ENCODE measurements at regions not wholly inside any gene's neighbourhood (a gene's known extent, or its start where the extent isn't known, plus 50 kb on each side); places are given as distances from the start of the nearest gene placed in this dataset.
"Not testable (repeated sequence)": the region's sequence is repeated elsewhere in the genome, so short reads cannot be mapped to it uniquely, and the experiment has no call there.

DNA sequence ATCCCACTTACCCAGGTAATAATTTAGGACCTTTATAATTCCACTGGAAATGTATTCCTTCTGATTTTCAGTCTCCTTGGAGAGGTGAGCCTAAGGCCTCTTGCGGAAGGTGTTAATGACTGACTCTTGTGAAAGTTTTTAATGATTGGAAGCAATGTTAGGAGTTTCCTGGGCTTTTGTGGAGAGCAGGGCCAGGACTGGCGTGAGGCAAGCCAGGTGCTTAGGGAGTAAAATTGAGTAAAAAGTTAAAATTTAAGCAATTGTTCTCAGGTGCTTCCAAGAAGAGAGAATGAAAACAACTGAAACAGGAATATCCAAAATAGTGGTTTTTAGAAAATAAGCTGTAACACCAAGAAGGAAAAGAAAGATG, 130.6 kb upstream of the TGFBR2 start:
- DNase-seq = no peak

DNA sequence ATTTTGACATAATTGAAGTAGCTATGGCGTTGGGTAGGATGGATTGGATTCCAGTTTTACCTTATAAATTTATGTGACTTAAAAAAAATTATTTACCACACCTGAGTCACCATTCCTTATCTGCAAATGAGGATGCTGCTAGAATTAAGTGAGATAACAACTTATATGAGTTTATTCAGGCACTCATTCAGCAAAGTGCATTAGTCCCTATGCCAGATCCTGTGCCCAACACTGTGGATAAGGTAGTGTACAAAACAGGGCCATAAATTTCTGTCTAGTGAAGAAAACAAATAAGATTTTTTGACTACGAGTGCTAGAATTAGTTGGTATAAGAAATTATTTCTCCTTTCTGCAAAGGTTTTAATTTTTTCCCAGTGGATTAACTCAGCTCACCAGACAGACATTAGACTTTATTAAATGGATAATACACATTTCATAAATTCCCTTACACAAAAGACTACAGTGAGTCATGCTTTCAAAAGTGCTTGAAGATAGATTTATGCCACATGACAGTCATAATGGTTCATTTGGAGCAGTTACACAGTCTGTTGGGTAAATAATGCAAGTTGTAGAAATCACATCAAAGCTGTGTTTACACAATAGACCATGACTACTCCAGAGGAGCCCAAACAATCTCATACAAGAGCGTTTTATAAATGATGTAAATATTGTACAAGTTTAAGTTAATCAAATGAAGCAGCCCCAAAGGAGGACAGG, 129.9 kb upstream of the TGFBR2 start:
- DNase-seq = no peak

DNA sequence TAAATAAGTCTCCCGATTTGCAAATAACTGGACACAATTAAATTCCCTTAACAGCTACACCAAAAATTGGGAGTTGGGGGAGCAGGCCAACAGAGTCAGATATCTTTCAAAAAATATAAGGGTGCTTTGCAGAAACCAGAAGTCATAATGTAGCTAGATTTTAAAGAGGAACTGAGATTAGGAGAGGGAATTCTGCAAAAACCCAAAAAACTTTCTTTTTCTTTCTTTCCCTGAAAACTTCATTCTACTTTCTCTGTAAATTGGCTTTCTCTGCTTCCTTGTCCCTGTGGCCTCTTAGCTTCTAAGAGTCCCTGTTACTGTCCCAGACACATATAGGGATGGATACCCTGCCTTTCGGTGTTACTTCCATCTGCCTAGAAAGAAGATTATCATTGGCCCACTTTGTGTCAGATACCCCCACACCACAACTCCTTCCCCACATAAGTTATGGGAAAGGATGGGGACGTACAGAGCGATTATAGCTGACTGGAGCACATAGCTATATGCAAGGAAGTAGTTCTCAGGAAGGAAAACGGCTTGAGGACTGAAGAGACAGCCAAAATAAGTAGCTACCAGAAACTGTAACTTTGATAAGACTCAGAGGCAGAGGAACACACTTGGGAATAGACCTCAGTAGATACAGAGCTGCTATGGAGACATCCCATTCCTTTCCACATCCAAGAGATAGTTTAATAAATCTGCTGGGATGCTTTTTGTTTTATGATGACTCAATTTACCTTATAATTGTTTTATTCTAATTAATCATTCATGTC, 129.1 kb upstream of the TGFBR2 start:
- no peak for DNase-seq

DNA sequence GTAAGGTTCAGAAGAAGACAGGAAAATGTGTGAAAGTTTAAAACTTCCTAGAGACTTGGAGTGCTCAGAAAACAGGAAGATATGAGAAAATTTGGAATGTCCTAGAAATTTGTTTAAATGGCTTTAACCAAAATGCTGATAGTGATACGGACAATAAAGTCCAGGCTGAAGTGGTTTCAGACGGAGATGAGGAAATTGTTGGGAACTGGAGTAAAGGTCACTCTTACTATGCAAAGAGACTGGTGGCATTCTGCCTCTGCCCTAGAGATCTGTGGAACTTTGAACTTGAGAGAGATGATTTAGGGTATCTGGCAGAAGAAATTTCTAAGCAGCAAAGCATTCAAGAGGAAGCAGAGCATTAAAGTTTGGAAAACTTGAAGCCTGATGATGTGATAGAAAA, 126.7 kb upstream of the TGFBR2 start:
- DNase-seq = not testable (repeated sequence)

DNA sequence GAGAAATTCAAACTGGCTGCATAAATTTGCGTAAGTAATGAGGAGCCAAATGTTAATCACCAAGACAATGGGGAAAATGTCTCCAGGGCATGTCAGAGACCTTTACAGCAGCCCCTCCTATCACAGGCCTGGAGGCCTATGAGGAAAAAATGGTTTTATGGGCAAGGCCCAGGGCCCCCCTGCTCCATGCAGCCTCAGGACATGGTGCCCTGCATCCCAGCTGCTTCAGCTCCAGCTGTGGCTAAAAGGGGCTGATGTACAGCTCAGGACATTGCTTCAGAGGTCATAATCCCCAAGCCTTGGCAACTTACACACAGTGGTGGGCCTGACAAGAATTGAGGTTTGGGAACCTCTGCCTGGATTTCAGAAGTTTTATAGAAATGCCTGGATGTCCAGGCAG, 126.2 kb upstream of the TGFBR2 start:
- DNase-seq = not testable (repeated sequence)

DNA sequence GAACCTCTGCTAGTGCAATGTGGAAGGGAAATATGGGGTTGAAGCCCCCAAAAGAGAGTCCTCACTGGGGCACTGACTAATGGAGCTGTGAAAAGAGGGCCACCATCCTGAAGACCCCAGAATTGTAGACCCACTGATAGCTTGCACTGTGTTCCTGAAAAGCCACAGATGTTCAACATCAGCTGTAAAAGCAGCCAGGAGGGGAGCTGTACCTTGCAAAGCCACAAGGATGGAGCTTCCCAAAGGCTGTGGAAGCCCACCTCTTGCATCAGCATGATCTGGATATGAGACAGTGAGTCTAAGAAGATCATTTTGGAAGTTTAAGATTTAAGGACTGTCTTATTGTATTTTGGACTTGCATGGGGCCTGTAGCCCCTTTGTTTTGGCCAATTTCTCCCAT, 125.8 kb upstream of the TGFBR2 start:
- no peak for DNase-seq

DNA sequence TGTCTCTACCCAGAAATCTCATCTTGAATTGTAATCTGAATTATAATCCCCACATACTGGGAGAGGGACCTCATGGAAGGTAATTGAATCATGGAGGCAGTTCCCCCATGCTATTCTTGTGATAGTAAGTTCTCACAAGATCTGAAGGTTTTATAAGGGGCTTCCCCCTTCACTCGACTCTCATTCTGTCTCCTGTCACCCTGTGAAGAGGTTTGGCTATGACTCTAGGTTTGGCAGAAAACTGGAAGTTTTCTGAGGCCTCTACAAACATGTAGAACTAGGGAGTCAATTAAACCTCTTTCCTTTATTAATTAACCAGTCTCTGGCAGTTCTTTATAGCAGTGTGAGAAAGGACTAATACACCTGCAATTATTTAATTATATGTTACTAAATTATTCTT, 125.2 kb upstream of the TGFBR2 start:
- no peak for DNase-seq

DNA sequence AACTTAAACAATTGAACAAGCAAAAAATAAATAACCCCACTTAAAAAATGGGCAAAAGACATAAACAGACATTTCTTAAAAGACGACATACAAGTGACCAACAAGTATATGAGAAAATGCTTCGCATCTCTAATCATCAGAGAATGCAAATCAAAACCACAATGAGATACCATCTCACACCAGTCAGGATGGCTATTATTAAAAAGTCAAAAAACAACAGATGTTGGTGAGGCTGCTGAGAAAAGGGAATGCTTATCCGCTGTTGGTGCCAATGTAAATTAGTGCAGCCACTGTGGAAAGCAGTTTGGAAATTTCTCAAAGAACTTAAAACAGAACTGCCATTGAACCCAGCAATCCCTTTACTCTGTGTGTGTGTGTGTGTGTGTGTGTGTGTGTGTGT, 122.2 kb upstream of the TGFBR2 start:
- not testable (repeated sequence) for DNase-seq

DNA sequence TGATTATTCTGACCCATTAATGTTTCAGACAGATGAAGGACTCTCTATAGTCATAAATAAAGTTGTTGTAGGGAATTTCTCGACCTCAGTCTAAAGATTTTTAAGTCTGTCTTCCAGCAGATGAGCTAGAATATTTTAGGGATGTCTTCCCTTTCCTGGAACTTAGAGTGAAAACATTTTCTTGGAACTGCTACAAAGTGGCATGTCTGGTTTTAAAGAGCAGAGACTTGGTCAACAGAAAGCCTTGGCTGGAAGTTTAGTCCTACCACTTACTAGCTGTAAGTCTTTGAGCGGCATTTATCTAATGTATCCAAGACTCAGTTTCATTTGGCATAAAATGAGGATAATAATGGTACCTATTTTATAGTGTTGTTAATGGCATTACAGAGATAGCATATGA, 120.0 kb upstream of the TGFBR2 start:
- no peak for DNase-seq

DNA sequence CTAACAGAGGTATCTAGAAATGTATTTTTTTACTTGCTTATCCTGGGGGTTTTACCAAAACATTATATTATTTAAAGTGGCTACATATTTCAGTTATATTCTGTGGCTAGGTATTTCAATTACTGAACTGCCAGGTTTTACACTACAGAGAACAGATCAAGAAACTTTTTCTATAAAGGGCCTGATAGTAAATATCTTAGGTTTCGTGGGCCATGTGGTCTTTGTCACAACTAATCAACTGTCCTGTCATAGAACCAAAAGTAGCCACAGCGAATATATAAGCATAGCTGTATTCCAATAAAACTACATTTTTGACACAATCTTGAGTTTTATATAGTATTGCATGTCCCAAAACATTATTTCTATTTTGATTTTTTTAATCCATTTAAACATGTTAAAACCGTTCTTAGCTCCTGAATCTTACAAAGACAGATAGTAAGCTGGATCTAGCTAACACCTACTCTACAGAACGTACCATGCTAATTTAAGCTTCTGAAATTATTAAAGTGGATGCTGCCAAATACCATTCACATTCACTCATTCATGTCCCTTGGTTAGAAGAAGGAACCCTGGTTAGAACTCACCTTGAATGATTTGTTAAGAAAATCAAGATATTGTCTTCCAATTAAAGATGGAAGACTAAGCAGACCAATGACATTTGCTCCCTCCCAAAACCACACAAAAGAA, 118.2 kb upstream of the TGFBR2 start:
- DNase-seq = no peak

DNA sequence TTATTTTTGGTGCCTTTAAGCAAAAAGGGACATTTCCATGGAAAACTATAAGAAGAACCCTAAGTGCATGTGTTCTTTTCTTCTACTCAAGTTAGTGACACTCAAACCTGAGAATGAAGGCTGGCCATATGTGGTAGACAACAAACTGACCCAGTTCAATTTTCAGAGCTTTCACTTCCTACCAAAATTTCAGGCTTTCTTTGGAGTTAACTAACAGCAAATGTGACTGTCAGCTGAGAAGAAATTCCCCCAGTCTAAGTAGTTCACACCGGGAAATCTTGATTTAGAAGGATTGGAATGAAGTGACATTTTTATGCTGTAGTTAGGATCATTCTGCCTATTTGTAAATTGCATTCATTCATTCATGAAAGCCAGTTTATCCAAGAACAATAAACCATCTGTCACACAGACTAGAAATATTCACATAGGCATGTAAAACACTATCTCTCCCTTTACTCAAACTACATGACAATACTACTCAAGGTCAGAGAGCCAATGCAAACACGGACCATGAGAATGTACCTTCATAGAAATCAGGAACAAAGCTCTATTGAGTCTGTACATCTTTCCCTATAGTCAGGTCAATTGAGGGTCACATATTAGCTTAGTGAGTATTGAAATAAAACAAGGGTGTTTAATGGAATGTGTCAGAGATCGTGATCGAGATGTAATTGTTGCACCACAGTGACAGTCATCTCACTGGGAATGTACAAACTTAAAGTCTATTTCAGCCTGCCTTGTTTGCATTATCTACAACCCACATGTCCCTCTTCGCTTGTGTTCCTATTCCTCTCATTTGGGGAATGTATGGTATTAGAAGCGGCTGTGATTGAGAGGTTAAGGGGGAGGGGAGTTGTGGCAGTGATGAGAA, 113.8 kb upstream of the TGFBR2 start:
- no peak for DNase-seq

DNA sequence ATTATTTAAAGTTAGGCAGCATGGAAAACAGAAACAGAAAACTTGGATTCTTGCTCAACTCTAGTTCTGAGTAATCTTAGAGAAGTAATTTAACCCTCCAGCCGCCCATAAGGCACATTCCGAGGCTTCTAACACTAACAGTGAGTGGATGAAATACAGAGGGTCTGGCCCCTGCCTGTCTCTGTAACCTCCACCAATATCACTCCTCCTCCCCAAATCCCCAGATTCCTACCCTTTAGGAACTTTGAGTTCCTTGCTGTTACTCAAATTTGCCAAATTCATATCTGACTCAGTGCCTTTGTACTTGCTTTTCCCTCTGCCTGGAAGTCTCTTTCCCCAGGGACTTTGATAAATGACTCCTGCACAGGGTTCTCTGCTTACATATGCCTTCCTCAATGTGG, 112.5 kb upstream of the TGFBR2 start:
- no peak for DNase-seq

DNA sequence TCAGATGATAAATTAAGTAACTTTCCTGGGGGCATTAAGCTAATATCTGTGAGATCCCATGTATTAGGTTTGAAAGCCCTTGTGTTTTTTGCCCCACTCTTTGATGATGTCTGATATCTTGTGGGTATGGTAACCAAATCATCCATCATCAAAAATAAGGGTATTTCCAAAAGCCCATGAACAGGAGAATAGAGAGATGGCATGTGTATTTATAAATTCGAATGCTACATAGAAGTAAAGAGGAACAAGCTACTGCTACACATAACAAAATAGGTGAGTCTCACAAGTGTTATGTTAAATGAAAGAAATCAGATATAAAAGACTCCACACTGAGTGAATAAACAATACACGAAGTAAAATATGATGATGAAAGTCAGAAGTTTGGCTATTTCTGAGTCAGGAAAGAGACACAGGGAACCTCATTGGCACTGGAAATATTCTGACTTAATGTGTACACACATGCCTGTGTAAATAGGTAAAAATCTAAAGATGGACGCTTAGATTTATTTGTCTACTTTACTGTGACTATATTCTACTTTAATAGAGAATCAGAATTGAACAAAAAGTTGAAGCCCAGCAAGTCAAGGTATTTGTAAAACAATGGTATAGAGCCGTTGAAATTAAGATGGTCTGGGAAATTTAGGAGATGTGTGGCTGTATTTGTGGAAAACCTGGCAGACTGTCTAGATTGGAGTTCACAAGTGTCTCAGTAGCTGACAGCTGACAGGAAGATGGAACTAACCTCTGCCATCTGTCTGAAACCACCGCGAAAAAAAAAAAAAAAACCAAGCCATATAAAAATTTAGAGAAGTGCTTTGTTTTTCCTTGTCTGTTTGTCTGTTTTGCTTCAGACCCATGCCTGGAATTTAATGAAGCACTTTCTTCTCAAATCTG, 111.0 kb upstream of the TGFBR2 start:
- no peak for DNase-seq

DNA sequence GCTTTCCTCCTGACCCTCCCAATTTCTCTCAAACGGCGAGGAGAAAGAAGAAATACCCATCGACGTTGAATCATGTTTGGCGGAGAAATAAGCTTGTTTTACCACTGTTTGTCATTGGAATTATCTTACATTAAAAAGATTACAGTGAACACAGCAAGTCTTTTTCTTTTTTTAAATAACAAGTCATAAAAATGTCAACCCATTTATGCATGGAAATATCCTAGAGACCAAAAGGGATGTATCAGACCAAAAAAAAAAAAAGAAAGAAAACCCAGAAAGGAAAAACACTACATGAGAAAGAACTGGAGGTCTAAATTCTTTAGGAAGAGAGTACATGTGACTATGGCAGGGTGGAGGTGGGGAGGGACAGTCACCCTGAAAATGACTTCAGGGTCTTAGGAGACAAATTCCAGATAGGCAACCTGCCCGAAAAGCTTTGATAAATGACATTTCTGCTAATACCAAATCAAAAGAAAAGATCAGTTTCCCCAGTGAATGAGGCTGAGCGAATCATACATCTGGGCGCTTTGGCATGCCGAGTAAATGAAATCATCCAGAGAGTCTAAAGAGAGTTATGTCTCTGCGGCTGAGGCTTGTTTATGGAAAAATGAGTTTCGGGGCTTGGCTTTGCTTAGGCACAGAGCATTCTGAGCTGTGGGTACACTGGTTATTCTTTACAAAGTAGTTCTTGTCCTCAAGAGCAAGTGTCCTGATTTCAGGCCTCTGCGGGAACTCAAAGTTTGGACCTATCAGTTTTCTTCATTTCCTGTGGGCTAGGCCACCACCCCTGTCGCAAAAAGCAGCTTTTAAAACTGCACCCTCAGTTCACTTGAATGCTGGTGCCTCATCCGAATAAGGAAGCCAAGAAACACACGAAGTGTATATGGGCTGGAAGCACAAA, 110.1 kb upstream of the TGFBR2 start:
- DNase-seq = no peak

DNA sequence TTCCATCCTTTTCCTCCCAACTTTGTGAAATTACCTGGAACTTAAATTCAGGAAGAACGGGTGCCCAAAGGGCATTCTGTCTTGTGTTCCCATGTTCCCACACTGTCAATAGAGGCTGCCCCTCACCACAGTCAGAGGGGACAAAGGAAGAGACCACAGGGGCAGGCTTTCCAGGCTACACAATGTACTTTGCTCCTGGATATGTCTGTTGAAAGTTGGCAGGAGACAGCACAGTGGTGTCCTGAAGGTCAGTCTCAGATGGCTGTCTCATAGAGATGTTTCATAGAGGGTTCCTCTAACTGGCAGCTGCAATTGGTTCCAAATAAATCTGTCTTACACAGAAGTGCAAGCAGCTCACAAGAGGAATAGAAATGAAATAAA, 107.8 kb upstream of the TGFBR2 start:
- DNase-seq = no peak

DNA sequence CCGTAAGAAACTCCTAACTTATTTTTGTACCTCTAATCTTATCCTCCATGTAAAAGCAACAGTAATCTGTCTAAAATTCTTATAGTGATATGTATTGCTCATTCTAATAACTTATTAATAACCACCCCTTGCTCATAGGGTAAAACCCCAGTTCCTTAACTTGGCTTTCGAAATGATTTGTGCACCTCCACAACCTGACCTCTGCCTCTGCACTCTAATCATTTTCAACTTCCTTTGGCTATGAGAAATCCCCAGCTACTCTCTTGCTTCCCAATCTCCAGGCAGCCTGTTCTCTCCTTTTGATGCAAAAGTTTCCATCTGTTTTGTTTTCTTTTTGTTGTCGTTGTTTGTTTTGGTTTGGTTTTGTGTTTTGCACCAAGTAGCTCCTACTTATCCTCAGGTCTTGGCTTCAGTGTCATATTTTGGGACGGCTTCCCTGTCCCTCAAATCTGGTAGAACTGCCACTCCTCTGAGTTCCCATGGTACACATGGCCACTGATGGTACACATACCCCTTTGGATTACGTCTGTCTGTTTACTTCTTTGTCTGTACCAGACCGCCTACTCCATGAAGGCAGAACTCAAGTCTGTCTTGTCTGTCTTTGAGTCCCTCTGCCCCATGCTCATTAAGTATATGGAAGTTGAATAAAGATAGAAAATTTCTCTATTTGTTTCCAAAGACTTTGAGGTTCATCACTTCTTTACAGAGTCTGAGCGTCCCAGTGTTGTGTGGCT, 105.6 kb upstream of the TGFBR2 start:
- no peak for DNase-seq

DNA sequence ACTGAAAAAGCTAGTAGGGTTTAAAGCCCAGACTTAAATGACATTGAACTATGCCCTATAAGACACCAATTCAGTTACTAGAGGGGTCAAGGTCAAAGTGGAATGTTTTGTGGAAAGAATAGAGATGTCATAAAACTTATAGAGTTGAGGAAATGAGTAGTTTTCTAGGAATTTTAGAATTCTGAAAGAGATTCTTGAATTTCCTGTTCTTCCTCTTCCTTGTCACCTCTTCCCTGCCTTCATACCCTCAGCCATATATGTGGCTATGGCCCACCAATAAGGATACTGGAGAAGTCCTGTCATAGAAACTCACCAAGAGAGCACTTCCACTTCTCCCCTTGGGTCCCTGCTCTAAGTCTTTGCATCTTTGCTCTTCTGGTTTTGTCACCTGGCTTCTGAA, 104.9 kb upstream of the TGFBR2 start:
- DNase-seq = no peak

DNA sequence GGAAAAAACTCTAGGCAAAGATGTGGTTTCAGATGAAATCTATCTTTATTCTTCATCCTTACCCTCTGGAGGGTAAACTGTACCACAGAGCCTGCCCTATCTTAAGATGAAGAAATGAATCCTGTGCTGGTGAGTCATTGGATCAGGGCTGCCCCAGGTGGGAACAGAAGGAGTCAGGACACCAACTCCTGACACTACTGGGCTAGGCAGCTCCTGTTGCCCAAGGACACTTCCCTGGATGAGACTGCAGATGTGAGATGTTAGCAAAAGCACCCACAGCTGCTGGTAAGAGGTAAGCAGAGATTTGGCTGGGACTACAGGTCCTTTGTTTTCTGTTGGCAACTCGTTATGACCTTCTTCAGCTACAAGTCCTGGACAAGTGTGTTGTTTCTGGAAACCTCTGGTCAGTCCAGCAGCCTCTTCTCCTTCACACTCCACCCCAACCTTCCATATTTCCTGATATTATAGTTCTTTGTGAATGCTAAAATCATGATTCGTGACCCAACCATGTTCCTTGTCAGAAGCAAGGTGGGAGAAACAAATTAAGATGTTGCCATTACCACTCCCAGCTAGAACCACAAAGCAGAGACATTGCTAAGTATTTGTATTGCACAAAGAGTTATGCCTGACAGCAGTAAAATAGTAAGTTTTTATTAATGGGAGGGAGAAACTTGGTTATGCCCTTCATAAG, 104.2 kb upstream of the TGFBR2 start:
- DNase-seq = no peak

DNA sequence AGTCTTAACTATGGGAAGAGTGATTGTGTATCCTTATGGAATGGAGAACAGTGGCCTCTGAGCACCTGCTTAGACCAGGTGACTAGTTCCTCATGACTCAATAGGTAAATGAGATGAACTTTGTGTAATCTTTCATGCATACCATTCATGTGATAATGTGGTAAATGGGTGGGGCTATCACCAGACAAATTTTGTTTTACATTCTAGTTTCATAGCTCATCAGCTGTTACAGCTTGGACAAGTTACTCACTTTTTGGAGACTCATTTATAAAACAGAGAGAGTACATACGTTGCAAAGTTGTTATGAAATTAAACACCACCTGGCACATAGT, 103.7 kb upstream of the TGFBR2 start:
- DNase-seq = no peak

DNA sequence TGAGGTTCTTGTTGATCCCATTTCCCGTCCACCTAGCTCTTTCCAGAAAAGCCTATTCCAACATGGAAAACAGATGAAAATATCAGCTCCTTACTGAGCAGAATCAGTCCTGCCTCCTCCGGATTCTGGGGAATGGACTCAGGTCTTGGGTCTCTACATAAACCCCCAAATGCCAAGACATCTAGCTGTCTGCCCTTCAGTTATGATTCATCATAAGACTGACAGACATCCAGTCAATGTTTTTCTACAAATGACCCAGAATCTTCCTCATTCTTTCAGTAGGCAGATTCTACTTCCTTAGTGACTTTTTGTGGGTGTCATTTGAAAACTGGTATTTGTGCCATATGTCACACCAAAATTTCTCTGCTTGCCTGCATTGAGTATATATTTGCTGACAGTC, 103.0 kb upstream of the TGFBR2 start:
- no peak for DNase-seq

All from NCI-H1105 treated with DMSO at 0.1 percent for 48 hours (cell line).